ENCODE measurements at regions not wholly inside any gene's neighbourhood (a gene's known extent, or its start where the extent isn't known, plus 50 kb on each side); places are given as distances from the start of the nearest gene placed in this dataset.
A peak's percentile ranks its signal among the peaks of the same experiment; 100 is the strongest.
"Not testable (repeated sequence)": the region's sequence is repeated elsewhere in the genome, so short reads cannot be mapped to it uniquely, and the experiment has no call there.

DNA sequence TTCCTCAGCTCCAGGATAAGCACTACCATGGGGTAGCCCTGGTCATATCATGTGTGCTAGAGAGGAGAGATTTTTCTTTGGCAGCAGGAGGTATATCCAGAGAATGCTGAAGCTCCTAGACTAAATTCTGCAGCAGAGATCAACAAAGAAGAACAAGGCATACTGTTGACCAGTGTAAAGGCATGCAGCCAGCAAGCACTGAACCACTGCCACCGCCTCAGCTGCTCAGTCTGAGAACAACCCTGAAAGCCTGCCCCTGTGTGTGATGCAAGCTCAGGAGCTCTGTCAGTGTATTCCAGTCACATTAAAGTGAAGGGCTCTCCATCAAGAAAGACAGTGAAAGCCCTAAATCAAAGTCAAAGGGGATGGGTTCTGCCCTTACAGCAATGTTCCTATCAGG is 439.5 kb upstream of the CD180 start:
- no peak overlapping the region for H3K9ac ChIP-seq (ENCODE audit: low read depth in 2 of 2, low read length in 2 of 2)
- peak; percentile 35 for DNase-seq
- no peak overlapping the region for H3K27ac ChIP-seq
- H3K36me3 ChIP-seq, result no peaks in the 10 kb centered on the region
- H3K4me3 ChIP-seq, result no peak overlapping the region
- no peaks in the 10 kb centered on the region for H3K4me1 ChIP-seq
- H3K27me3 ChIP-seq, result no peaks in the 10 kb centered on the region
- H3K9me3 ChIP-seq, result no peaks in the 10 kb centered on the region
- intact Hi-C loops (cut with DNase I), result no loop called here
- no peak for TF ChIP-seq CTCF (IDR thresholded peaks at IDR 0.05)

- H3K9ac ChIP-seq (ENCODE audit: low read depth in 2 of 2, low read length in 2 of 2); intact Hi-C loops (cut with DNase I); H3K4me3 ChIP-seq; DNase-seq; H3K27ac ChIP-seq; H3K36me3 ChIP-seq; H3K27me3 ChIP-seq; H3K9me3 ChIP-seq; H3K4me1 ChIP-seq: not testable (repeated sequence)
Measured at GRCh38 chr5:67627079-67627478, 430.5 kb upstream of the CD180 start.

DNA sequence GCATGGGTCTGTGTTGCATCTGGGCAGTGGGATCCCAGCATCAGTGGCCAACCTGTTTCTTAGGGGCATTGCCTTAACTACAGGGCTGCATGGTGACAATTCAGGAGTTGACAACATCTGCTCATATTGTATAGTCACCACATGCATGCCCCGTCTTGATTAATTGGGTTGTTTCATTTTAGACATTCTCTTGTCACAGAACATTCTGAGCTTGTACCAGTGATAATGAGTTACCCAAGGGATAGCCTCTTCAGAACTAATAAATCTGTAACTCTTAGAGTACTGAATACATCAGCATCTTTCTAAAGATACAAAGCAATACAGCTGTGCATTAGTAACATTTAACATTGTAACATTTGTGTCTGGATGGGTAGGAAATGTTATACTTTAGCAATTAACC is 426.5 kb upstream of the CD180 start:
- no peak for TF ChIP-seq CTCF (IDR thresholded peaks at IDR 0.05)
- intact Hi-C loops (cut with DNase I), result no loop called here
- no peaks in the 10 kb centered on the region for H3K9me3 ChIP-seq

DNA sequence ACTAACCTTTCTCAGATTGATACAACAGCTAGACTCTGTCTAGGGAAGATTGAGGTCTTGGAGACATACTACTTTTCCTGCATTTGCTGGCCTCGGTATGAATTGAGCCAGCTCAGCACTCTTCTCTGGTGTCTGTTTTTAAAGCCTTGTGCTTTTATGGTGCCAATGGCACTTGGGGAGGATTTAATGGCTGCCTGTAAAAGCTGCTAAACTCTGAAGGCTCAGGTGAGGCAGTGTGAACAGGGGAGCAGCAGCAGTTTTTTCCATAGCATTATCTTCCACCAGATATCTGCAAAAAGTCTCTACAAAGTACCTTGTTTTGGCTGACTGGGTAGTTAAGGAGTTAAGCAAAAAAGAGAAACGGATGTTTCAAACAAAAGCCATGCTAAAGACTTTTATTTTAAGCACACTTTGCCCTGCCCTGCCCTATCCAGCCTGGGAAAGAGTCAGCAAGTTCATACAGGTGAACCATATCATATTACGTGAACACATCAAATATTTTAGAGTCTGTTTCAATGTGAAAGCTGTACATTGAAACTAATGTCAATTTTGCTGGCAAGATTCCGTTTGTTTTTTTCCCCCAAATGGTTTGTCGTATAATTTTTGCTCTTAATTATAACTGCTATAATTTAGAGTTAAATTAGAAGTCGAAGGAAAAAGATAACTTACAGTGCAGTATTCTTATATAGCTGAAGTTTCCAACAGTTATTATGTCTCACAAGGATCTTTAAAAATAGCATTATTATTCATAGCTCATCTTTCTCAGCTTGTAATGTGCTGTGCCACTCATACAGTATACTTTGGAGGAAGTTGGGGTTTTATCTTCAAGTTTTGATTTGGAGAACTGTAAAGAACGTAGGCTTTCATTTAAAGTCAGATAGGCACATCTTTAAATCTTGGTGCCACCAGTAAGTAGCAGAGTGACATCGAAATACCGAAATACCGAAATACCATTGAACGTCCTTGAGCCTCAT is 424.1 kb upstream of the CD180 start:
- intact Hi-C loops (cut with DNase I), result no loop called here
- Histone ChIP-seq H3K36me3 (no peaks in the 10 kb centered on the region), H3K27me3 (no peaks in the 10 kb centered on the region), H3K4me1 (no peaks in the 10 kb centered on the region), H3K9me3 (no peaks in the 10 kb centered on the region), H3K4me3 (no peak overlapping the region), H3K27ac (no peak overlapping the region), H3K9ac (ENCODE audit: low read depth in 2 of 2, low read length in 2 of 2) (no peak overlapping the region)
- TF ChIP-seq CTCF (IDR thresholded peaks at IDR 0.05), result no peak
- peak; percentile 32 for DNase-seq

More for the DNA sequence above, 426.5 kb upstream of the CD180 start:
- no peaks in the 10 kb centered on the region for H3K4me1 ChIP-seq
- no peak overlapping the region for H3K27ac ChIP-seq
- no peaks in the 10 kb centered on the region for H3K27me3 ChIP-seq
- no peak overlapping the region for H3K9ac ChIP-seq (ENCODE audit: low read depth in 2 of 2, low read length in 2 of 2)
- no peak for DNase-seq
- no peaks in the 10 kb centered on the region for H3K36me3 ChIP-seq
- no peak overlapping the region for H3K4me3 ChIP-seq

DNA sequence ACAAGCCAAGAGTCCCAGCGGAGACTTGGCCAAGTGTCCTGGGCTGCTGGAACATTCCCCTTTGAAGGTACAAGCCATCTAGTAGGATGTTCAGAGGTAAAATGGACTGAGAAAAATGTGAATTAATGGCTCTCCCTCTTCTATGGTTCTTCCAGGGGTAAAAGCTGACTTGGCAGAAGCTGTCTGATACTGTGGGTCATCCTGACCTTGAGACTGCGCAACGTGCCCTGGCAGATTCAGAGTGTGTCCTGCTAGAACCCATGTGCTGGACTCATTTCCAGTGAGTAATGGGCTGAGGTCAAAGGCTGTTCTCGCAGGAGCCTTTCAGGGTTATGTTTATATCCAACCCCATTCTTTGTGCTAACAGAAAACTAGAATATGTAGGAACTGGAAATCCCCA is 423.0 kb upstream of the CD180 start:
- Histone ChIP-seq H3K4me1 (no peaks in the 10 kb centered on the region), H3K27ac (no peak overlapping the region)
- intact Hi-C loops (cut with DNase I), result no loop called here

More for the DNA sequence above, 423.0 kb upstream of the CD180 start:
- DNase-seq, result no peak
- no peak for TF ChIP-seq CTCF (IDR thresholded peaks at IDR 0.05)
- H3K36me3 ChIP-seq, result no peaks in the 10 kb centered on the region
- H3K27me3 ChIP-seq, result no peaks in the 10 kb centered on the region
- H3K9ac ChIP-seq (ENCODE audit: low read depth in 2 of 2, low read length in 2 of 2), result no peak overlapping the region
- H3K9me3 ChIP-seq, result no peaks in the 10 kb centered on the region
- H3K4me3 ChIP-seq, result no peak overlapping the region
